Cardiac fibroblast (primary cell): ENCODE measurements at regions not wholly inside any gene's neighbourhood (a gene's known extent, or its start where the extent isn't known, plus 50 kb on each side); places are given as distances from the start of the nearest gene placed in this dataset.

Experiments used
- DNase-seq, 2 donors: peaks; one replicate each; pipeline versions ENCODE4 v3.0.0 to v3.0.0-alpha.2; 2010; ENCODE audit warnings: low read depth in 2 of 2
- H3K4me3 ChIP-seq, 2 donors: replicated peaks in 1 of 2; 1 replicate in 1 of 2; 2 replicates in 1 of 2; pipeline ENCODE4 v1.5.1; 2011; ENCODE audit warnings: low read depth in 2 of 2, low read length in 2 of 2, mild to moderate bottlenecking in 2 of 2, moderate library complexity in 1 of 2
- TF ChIP-seq, protein P1 (sequence below): IDR thresholded peaks from one replicate; pipeline ENCODE4 v1.5.1; 2011; ENCODE audit warnings: low read depth, mild to moderate bottlenecking, low read length, inconsistent platforms

DNA sequence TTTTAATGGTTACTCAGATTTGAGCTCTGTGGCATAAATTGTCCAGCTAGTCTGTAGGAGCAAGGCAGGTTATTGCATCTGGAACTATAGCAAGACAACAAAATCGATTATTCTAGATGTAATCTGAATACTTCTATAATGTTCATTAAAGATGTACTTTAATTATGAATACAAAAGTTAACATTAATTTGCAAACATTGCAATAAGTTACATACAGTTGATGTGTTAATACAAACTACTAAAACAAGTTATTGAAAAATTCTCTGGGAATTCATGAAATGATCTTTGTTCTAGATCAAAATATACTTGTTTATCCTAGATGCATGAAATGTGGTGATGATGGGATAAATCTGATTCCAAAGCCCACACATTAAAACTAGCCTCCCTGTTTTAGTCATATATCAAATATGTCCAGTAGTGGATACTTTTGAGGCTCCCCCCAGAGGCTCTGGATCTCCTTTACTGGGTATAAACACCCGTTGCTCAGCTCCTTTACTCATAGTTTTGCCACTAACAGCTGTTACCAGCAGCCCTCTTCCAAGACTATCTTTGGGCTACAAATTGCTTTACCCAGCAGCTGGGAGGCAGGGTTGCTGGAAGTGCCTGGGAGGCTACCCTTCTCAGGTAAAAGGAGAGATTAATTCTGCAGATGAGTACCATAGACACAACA is 78.1 kb downstream of the ARL4A start:
- DNase-seq, result peak in 1 of 2 donors; percentile 28
- H3K4me3 ChIP-seq, result no peak overlapping the region
- TF ChIP-seq, protein P1, sequence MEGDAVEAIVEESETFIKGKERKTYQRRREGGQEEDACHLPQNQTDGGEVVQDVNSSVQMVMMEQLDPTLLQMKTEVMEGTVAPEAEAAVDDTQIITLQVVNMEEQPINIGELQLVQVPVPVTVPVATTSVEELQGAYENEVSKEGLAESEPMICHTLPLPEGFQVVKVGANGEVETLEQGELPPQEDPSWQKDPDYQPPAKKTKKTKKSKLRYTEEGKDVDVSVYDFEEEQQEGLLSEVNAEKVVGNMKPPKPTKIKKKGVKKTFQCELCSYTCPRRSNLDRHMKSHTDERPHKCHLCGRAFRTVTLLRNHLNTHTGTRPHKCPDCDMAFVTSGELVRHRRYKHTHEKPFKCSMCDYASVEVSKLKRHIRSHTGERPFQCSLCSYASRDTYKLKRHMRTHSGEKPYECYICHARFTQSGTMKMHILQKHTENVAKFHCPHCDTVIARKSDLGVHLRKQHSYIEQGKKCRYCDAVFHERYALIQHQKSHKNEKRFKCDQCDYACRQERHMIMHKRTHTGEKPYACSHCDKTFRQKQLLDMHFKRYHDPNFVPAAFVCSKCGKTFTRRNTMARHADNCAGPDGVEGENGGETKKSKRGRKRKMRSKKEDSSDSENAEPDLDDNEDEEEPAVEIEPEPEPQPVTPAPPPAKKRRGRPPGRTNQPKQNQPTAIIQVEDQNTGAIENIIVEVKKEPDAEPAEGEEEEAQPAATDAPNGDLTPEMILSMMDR, result no peak

DNA sequence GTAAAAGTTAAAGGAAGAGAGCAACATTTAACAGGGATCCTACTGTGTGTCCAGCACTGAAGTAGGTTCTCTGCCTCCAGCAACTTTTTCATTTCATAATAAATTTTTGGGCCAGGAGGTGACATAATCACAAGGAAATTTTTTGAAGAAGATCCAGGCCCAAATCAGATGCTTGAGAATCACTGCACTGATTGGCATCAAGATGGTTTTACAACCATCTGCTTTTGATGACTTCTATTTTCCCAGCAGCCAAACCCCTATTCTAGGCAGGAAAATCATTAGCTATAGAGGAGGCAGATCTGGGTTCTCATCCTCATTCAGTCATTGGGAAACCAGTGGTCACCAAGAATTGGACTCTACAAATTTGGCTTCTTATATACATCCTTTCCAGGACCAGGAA is 79.0 kb downstream of the ARL4A start:
- H3K4me3 ChIP-seq, result no peak overlapping the region
- TF ChIP-seq, protein P1, result no peak
- no peak for DNase-seq

DNA sequence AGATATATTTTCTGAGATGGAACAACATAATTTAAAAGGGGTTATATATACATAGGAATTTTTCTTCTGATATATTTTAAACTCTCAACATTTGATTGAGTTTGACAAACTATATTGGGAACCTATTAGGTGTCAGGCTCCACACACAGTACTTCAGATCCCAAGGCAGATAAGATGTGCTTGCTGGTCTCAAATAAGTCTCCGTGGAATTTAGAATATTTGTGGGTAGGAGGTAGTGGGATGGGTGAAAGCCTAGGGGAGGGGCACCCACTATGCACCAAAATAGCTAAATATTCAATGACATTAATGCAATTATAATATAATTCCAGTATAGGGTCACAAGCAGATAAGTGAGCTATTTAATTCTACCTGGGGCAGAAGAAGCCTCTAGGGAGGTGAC is 81.5 kb downstream of the ARL4A start:
- TF ChIP-seq, protein P1, result no peak
- DNase-seq, result no peak
- H3K4me3 ChIP-seq, result no peak overlapping the region

DNA sequence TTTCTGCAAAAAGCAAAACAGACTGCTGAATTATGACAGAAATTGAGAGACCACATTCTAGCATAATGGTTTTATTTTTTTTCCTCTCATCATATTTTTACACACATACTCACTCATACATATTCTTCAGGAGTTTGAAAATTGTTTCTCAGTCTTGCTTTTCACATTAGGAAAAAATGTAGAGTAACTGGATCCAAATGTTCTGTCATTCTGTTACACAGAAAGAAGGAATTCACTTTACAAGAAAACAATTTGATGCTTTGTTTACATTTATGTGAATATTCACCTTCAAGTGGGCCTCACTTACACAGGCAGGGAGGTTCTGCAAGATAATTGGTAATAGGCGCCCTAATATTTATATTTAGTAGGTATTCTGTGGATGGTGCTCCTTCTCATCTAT is 82.0 kb downstream of the ARL4A start:
- TF ChIP-seq, protein P1, result no peak
- peak in 1 of 2 donors; percentile 15 for DNase-seq

DNA sequence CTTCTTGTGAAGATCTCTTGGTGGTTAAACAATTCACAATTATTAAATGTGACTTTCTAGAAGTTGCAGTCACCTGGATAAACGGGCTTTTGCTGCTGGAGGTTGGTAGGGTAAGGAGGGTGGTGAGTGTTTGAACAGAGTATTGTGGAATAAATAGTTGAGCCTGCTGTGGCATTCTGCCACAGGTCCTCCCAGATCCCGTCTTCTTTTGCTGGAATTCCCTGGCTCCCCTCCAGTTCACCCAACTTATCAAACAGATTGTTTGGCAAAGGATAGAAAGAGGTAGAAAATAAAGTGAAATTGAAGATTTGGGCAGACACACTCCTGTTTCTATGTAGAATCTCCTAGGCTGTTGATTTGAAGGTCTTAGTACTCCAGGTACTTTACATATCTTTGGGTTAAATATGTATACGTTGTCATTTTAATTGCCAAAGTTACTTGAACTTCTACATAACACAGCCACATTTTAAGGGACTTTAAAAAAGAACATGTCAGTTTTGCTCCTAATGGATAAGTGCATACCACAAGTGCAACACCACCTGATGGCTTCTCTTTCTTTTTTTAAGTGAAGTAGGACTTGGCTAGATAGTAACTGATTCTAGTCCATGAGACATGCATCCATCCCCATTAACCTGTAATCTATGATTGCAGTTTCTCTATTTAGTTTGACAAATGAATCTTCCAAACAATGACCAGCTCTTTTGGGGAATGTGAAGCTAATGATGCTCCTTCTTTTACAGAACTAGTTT is 83.0 kb downstream of the ARL4A start:
- TF ChIP-seq, protein P1, result no peak
- DNase-seq, result peak in 1 of 2 donors; percentile 71
- H3K4me3 ChIP-seq, result no peak overlapping the region

More for the DNA sequence above, 82.0 kb downstream of the ARL4A start:
- no peak overlapping the region for H3K4me3 ChIP-seq

DNA sequence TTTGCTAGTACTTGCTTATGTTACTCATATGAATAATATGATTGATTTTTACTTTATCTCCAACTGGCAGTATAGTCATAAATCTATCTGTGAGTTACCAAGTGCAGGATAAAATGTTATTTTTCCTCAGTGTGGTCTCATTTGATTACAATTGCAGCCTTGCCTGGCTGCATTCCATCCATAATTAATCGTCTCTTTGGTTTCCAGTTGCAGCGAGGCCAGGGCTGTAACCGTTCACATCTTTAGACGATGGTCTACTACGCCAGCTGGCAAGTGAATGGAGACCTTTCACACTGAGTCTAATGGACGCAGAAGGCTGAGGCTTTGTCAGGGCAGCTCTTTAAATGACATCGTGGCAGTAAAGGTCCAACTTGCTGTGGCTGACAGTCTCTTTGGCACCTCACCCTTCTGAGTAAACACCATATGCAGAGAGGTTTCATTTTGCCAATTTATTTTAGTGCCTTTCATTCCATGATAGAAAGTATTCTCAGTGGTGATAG is 84.0 kb downstream of the ARL4A start:
- DNase-seq, result peak in 1 of 2 donors; percentile 56
- no peak overlapping the region for H3K4me3 ChIP-seq
- TF ChIP-seq, protein P1, result no peak
